Suppressor macrophage treated with lipopolysaccharide for 1 hour (primary cell): ENCODE measurements at regions not wholly inside any gene's neighbourhood (a gene's known extent, or its start where the extent isn't known, plus 50 kb on each side); places are given as distances from the start of the nearest gene placed in this dataset.
"Not testable (repeated sequence)": the region's sequence is repeated elsewhere in the genome, so short reads cannot be mapped to it uniquely, and the experiment has no call there.

ENCODE experiments used
- DNase-seq, 3 donors: peaks; one replicate each; pipeline ENCODE4 v3.0.0-alpha.2; 2020 to 2022

DNA sequence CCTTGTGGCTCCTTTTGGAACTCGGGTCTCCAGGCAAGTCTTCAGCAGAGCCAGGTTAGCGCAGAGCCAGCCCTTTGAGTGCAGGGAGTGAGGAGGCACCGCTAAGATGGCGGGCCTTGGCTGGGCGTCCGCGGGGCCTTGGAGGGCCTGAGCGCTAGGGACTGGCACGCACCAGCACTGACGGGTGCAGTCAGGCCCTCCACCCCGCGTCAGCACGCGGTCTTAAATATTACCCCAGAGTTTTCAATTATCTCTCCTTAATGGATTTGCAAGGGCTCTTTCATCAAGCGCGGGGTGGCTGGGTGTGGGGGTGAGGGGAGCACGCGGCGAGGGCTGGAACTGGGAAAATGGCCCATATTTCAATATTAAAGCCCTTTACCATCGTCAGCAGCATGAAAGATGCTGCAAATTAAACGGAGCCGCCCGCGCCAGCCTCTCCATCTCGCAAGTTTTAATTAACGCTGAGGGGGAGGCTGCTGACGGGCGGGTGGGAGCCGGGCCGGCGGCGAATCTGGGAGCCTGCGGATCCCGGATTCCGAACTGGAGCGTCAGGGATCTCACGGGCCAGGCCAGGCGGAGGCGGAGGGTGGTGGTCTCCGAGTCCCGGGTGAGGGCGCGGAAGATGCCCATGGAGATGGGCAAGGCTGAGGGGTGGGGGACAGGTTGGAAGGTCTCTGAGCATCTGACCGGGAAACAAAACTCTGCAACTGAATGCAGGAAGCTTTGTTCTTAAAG, 1690.4 kb upstream of the DEFB115 start:
- not testable (repeated sequence) for DNase-seq

DNA sequence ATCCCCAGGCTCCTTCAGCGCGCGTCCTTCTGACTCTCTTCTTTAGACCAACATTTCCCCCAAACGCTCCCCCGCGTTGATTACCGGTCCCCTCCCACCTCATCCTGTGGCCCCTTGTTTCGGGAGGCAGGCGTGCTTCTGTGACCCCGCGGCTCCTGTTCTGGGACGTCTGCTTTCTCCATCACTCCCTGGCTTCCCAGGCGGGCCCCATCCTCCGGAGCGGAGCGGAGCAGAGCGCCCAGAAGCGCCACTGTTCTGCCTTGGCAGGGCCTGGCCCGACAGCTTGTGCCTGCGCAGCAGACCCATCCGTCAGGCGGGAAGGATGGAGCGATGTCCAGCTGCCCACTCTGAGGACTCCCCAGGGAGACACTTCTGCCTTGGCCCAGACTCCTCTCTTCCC, 1689.8 kb upstream of the DEFB115 start:
- not testable (repeated sequence) for DNase-seq

DNA sequence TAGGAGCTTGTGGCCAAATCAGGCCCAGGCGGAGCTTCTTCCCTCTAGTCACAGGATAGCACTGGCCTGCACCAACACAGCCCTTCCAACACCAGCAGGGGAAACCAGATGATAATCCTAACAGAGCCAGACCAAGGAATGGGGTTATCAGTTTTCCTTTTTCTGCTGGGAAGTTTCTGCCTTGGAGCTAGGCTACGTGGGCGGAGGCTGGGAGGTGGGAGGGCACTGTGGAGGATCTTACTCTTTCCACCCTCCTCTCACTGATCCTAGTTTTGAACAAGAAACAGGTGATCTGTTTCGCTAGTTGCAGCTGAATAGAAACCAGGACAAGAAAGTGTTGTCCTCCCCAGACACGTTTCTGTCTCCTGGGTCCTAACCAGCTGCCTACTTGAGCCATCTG, 1687.3 kb upstream of the DEFB115 start:
- DNase-seq = not testable (repeated sequence)

DNA sequence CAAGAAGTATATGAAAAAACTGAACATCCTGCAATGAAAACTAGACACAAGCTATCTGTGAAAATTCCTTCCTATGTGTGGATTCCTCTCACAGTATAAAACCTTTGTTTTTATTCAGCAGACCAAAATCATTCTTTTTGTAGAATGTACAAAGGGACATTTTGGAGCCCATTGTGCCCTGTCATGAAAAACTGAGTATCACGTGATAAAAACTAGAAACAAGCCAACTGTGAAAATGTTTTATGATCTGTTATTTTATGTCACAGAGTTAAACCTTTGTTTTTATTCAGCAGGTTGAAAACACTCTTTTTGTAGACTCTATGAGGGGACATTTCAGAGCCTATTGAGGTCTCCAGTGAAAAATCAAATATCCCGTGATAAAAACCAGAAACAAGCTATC, 1667.9 kb upstream of the DEFB115 start:
- DNase-seq = not testable (repeated sequence)

DNA sequence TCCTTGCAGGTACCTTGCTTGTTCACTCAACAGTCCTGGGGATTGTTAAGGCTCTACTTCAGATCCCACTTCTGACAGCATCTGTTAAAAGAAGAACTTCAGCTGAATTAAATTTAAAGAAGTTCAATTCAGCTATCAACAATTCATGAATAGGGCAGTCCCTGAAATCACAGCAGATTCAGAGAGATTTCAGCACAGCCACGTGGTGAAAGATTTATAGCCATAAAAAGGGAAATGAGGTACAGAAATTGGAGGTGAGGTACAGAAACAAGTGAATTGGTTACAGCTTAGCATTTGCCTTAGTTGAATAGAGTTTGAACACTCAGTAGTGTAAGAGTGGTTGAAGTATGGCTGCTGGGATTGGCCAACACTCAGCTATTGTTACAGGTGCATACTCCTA, 1653.3 kb upstream of the DEFB115 start:
- not testable (repeated sequence) for DNase-seq

DNA sequence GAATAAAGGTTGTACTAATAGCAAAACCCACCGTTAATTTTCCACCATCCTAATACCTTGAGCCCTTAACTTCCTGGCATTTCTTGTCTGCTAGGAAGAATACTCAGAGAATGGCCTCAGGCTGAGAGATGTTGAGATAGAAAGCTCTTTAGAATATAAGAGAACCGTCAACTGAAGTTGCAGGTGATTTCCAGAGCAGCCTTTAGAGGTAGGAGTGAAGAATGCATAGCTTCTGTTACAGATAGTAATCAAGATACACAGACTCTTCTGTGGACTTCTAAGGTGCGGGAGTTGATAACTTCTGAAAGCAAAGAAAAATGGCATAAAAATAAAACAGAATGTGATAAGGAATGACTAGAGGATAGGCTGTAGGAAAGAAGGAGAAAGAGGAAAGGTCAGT, 1651.3 kb upstream of the DEFB115 start:
- DNase-seq = not testable (repeated sequence)

DNA sequence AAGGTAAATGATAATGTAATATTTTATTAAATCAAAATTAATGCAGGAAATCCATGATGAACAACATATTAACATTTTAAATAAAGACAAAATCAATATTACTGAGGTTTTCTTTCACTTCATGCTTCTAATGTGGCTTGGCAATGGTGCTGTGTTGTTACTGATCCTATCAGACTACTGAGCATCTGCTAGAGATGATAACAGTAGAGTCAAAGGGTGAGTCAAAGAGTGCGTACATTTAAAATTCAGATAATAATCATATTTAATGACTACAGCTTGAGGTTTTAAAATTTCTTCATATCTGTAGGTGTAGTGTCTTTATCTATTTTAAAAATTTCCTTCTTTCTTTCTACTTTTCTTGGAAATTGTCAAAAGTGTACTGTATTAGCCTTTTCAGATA, 1628.1 kb upstream of the DEFB115 start:
- DNase-seq = not testable (repeated sequence)
